SW 1271 (cell line): ENCODE measurements at regions not wholly inside any gene's neighbourhood (a gene's known extent, or its start where the extent isn't known, plus 50 kb on each side); places are given as distances from the start of the nearest gene placed in this dataset.

Source experiments
- DNase-seq, 2 experiments: peaks; one replicate each; lab custom pipeline; 2025; lab: John Stamatoyannopoulos, UW

- DNase-seq: no peak
Observed at GRCh38 chr1:29460041-29460610, 223.8 kb downstream of the PTPRU start.

GRCh38 chr1:29459620-29459945, 223.3 kb downstream of the PTPRU start:
- no peak for DNase-seq

GRCh38 chr1:29458737-29459619, 222.7 kb downstream of the PTPRU start:
- no peak for DNase-seq

GRCh38 chr1:29457496-29458368, 221.4 kb downstream of the PTPRU start:
- no peak for DNase-seq

GRCh38 chr1:29456685-29457435, 220.5 kb downstream of the PTPRU start:
- no peak for DNase-seq

DNA sequence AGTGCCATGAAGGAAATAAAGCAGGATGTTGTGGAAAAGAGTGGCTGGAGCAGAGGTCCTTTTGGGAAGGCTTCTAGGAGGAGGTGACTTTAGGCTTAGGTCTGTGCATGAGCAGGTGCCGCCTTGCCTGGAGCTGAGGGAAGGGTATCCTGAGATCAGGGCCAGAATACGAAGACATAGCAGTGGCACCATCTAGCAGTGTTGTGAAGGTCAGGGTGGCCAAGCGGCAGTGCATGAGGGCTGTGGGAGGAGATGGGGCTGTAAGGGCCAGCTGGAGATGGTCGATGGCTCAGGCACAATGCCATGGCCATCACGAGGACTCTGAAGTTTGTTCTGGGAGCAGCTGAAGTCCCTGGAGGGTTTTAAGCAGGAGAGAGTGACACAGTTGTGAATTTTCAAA, 219.5 kb downstream of the PTPRU start:
- DNase-seq: no peak

DNA sequence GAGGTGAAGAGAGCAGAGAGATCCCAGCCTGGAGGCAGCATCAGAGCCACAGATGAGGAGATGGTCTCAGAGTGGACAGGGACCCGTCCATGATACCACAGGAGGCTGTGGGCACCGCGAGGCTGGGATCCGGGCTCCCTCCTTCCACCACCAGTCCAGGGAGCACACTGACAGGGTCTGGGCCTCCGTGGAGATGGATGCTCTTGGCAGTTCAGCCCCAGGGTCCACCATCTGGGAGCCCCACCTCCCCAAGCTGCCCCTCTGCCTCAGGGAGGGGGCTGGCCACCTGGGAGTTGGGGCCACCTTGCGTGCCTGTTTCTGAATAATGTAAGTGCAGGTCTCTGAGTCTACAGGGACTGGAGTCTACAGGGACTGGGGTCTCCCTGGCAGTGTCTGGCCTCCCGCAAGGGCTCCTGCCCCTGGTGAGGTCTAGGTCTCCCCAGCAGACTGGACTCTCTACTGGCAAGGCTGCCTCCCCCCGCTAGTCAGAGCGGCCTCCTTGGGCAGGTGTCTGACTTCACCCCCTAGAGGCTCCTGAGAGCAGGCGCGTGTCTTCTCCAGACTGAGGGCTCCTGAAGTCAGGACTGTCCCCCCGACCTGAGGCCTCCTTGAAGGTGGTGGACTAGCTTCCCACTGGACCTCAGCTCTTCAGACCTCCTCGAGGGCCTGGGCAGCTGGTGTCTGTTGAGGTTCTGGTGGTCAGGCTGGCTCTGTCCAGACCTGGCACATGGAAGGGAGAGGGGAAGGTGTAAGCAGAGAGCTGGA, 218.5 kb downstream of the PTPRU start:
- DNase-seq: no peak

DNA sequence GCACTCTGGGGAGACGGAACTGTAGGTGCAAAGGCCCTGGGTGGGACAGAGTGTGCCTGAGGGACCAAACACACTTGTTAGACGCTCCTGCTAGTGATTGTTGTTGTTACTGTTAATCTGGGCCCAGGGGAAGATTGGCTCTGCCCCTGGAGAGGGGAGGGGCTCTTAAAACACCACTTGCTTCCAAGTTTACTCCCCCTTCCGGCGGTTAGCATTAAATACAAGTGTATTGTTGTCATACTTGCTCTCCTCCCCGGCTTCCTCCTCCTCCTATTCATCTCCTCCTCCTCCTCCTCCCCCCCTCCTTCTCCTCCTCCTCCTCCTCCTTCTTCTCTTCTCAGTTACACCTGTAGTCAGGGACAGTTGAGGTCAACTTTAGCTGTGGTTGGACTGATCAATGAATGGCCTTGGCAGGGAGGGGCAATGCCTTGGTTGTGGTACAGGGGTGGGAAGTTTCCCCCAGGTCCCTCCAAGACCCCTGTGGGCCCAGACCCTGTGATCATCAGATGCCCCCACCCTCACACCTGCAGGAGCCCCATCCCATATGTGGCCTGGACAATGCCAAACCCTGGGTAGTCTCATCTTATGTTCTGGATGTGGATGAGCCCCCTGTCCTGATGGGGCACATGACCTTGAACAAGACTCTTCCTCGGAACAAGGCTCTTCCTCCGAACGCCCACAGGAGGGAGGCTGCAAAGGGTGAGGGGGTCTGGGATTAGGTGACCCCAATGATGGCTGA, 217.3 kb downstream of the PTPRU start:
- DNase-seq: no peak

- no peak for DNase-seq
Observed at GRCh38 chr1:29452463-29453230, 216.3 kb downstream of the PTPRU start.

GRCh38 chr1:29451368-29451892, 215.1 kb downstream of the PTPRU start:
- DNase-seq: no peak

DNA sequence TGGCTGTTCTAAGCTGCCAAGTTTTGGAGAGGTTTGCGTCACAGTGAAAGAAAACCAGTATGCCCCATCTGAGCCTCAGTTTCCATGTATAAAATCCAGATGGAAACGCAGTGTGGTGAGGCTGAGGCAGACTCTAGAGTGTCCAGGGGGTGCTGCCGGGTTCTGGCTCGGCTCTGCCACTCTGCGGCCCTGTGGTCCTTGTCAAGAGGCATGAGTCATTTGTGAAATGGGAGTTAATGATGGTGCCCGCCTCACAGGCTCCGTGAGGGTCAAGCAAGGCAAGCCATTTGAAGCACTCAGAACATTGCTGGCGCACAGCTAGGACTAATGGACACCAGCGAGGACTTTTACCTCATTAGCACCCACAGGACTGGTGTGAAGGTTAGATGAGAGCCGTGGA, 214.3 kb downstream of the PTPRU start:
- no peak for DNase-seq

GRCh38 chr1:29448456-29449235, 212.3 kb downstream of the PTPRU start:
- no peak for DNase-seq

DNA sequence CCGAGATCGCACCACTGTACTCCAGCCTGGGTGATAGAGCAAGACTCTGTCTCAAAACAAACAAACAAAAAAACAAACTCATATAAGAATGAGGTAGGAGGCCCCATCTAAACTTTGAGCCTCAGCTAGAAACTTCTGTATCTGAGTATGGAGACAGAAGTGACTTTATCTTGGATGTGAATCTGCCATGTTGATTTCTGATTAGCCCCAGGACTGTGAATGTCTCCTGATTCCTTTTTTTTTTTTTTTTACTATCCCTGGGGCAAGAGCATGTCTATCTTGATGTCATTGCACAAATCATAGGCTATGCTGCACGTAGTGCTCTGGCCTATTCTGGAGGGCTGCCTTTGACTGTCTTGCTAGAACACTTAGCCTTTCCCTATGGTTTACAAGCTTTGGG, 211.0 kb downstream of the PTPRU start:
- DNase-seq: no peak

GRCh38 chr1:29444782-29445729, 208.7 kb downstream of the PTPRU start:
- no peak for DNase-seq

GRCh38 chr1:29444081-29444715, 207.9 kb downstream of the PTPRU start:
- DNase-seq: no peak

GRCh38 chr1:29441916-29442668, 205.8 kb downstream of the PTPRU start:
- no peak for DNase-seq
